ENCODE measurements at regions not wholly inside any gene's neighbourhood (a gene's known extent, or its start where the extent isn't known, plus 50 kb on each side); places are given as distances from the start of the nearest gene placed in this dataset.

DNA sequence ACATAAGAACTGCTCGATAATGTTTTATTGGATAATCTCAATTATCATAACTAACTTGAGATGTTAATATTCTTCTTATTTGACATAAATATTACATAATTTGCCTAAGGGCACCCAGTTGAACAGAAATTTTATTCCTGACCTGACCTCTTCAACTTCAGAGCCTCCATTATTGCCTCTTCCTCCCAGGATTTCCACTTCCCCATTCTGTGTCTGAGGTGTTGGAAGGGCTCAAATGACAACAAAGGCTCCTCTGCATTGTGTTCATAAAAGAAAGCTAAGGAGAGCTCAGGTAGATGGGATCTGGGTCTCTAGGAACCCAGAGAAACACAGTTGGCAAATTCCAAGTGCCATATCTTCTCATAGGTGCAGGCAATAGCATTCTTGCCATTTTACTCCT is 61.2 kb upstream of the ARHGAP20 start:
- no peak for TF ChIP-seq ZNF274 (IDR thresholded peaks at IDR 0.05; ENCODE audit: low read depth, low read length)
- TF ChIP-seq YY1 (IDR thresholded peaks at IDR 0.05; ENCODE audit: insufficient read depth, insufficient read length): no peak
